ENCODE measurements at regions not wholly inside any gene's neighbourhood (a gene's known extent, or its start where the extent isn't known, plus 50 kb on each side); places are given as distances from the start of the nearest gene placed in this dataset.

DNA sequence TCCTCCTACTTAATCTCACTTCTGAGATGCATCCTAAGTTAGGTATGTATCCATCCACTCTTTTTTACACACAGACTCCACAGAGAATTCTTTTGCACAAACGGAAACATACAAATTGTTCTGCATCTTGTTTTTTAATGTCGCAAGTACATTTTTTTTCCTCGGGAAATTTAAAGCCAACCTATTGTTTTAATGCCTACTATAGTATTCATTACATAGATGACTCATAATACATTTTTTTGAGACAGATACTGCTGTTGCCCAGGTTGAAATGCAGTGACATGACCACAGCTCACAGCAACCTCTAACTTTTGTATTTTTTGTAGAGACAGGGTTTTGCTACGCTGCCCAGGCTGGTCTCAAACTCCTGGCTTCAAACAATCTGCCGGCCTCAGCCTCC is 90.8 kb upstream of the TMEM45B start:
- TF ChIP-seq, protein P1, sequence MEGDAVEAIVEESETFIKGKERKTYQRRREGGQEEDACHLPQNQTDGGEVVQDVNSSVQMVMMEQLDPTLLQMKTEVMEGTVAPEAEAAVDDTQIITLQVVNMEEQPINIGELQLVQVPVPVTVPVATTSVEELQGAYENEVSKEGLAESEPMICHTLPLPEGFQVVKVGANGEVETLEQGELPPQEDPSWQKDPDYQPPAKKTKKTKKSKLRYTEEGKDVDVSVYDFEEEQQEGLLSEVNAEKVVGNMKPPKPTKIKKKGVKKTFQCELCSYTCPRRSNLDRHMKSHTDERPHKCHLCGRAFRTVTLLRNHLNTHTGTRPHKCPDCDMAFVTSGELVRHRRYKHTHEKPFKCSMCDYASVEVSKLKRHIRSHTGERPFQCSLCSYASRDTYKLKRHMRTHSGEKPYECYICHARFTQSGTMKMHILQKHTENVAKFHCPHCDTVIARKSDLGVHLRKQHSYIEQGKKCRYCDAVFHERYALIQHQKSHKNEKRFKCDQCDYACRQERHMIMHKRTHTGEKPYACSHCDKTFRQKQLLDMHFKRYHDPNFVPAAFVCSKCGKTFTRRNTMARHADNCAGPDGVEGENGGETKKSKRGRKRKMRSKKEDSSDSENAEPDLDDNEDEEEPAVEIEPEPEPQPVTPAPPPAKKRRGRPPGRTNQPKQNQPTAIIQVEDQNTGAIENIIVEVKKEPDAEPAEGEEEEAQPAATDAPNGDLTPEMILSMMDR (IDR thresholded peaks at IDR 0.05; ENCODE audit: insufficient read depth, low read length, poor library complexity, severe bottlenecking) = no peak
- TF ChIP-seq EZH2phosphoT487 (conservative IDR thresholded peaks at IDR 0.05; ENCODE audit: low read length) = no peak

Data from SU-DHL-6 (cell line).